ENCODE measurements at regions not wholly inside any gene's neighbourhood (a gene's known extent, or its start where the extent isn't known, plus 50 kb on each side); places are given as distances from the start of the nearest gene placed in this dataset.

- H3K4me1 ChIP-seq (ENCODE audit: insufficient read depth, low read length) = no peaks in the 10 kb centered on the region
- Mint-ChIP-seq H3K9me3 (peaks cover 2 to 21% (median 13%) of the 10 kb centered on the region in 5 donors), H3K4me1 (no peaks in the 10 kb centered on the region), H3K27ac (no peak overlapping the region), H3K4me3 (no peak overlapping the region), H3K36me3 (no peaks in the 10 kb centered on the region), H3K27me3 (no peaks in the 10 kb centered on the region)
- DNase-seq = no peak
- POLR2A ChIA-PET = no interaction called here
- H3K27ac ChIP-seq (ENCODE audit: low read depth, low read length) = no peak overlapping the region
- H3K9me3 ChIP-seq (ENCODE audit: low read length) = no peaks in the 10 kb centered on the region
- CTCF ChIA-PET = no interaction called here
- H3K27me3 ChIP-seq (ENCODE audit: insufficient read depth, low read length, poor library complexity, severe bottlenecking) = no peaks in the 10 kb centered on the region
- H3K4me3 ChIP-seq (ENCODE audit: low read length) = no peak overlapping the region
- no peaks in the 10 kb centered on the region for H3K36me3 ChIP-seq (ENCODE audit: insufficient read depth, low read length)
These were observed 49.9 kb upstream of the BMP5 start for GRCh38 chr6:55925292-55925691.

Measured in CD8-positive, alpha-beta memory T cell (primary cell).